AG09319 (cell line): ENCODE measurements at regions not wholly inside any gene's neighbourhood (a gene's known extent, or its start where the extent isn't known, plus 50 kb on each side); places are given as distances from the start of the nearest gene placed in this dataset.

ENCODE experiments used
- DNase-seq: peaks from one replicate; pipeline ENCODE4 v3.0.0-alpha.2; 2010; ENCODE audit warnings: low read depth; ENCODE audit errors: extremely low read depth
- TF ChIP-seq, protein P1 (sequence below): IDR thresholded peaks from 2 replicates; pipeline ENCODE4 v1.5.1; 2011; ENCODE audit warnings: low read depth, mild to moderate bottlenecking, inconsistent platforms, low read length, moderate library complexity

DNA sequence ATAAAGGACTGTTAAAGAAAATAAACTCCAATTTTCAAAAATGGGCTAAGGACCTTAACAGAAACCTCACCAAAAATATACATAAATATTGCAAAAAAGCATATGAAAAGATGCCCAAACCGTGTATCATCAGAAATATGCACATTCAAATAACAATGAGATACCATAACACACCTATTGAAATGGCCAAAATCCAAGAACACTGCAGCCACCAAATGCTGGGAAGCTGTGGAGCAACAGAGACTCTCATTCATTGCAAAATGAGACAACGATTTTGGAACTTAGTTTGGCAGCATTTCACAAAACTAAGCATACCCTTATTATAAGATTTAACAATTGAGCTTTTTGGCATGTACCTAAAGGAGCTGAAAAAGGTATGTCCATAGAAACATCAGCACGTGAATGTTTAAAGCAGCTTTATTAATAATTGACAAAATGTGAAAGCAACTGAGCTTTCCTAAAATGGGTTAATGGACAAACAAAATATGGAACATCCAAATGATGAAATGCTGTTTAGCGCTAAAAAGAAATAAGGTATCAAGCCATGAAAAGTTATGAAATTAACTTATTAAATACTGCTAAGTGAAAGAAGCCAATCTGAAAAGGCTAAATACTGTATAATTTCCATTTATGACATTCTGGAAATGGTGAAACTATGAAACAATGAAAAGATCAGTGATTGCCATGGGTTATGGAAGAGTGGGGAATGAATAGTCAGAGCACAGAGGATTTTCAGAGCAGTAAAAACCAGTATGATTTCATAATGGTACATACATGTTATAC, 592.6 kb upstream of the ADGRB3 start:
- TF ChIP-seq, protein P1, sequence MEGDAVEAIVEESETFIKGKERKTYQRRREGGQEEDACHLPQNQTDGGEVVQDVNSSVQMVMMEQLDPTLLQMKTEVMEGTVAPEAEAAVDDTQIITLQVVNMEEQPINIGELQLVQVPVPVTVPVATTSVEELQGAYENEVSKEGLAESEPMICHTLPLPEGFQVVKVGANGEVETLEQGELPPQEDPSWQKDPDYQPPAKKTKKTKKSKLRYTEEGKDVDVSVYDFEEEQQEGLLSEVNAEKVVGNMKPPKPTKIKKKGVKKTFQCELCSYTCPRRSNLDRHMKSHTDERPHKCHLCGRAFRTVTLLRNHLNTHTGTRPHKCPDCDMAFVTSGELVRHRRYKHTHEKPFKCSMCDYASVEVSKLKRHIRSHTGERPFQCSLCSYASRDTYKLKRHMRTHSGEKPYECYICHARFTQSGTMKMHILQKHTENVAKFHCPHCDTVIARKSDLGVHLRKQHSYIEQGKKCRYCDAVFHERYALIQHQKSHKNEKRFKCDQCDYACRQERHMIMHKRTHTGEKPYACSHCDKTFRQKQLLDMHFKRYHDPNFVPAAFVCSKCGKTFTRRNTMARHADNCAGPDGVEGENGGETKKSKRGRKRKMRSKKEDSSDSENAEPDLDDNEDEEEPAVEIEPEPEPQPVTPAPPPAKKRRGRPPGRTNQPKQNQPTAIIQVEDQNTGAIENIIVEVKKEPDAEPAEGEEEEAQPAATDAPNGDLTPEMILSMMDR: no peak
- no peak for DNase-seq

DNA sequence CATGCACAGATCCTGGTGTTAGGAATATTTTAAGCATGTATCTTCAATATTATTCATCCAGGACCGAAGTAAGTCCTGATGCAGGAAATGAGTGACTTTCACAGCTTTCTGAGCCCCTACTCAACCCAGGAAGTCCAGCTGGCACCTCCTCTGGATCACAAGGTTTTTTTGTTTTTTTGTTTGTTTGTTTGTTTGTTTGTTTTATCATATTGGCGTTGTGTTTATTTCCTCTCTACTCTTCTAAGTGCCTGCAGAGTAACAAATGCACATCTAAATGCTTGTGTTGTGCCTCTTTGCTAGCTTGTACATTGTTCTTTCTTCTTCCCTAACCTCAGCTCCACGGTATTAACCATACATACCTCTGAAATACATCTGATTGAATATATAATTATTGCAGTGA, 594.3 kb upstream of the ADGRB3 start:
- no peak for DNase-seq
- TF ChIP-seq, protein P1: no peak

DNA sequence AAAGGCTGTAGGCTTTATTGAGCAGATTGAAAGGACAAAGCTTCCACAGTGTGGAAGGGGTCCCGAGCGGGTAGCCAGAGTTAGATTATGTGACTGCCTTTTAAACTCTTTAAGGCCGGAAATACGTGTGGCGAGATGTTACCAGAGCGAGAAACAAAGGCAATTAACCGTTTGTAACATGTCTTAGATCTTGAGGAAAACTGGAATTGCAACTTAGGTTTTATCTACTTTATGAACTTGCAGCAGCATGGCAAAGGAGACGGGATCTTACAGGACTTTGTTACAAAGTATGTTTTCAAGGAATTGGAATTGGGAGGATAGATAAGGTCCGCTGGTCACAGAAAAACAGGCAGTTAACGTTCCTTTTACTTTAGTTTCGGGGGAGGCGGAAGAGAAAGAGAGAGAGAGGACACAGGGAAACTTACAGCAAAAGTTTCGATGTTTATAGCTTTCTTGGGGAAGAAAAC, 594.7 kb upstream of the ADGRB3 start:
- TF ChIP-seq, protein P1: no peak

DNA sequence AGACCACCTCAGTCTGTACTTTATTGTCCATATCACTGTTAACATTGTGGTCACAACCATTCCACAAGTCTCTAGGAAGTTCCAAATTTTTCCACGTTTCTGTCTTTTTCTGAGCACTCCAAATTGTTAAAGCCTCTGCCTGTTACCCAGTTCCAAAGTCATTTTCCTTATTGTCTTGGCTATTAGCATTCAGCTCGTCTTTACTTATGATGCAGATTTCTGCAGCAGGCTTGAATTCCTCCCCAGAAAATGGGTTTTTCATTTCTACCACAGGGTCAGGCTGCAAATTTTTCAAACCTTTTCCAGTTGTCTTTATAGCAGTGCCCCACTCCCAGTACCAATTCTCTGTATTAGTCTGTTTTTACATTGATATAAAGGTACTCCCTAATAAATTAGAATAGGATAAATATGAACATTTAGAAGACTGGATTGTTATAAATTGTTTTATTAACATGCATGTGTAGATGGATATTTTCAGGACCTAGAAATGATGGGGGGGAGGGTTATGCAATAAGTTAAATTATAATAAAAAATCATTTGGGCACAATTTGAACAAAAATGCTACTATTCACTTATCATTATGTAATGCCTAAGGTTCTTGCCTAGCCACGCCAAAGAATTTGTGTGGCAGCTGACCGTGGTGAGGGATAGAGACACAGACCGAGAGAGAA, 595.3 kb upstream of the ADGRB3 start:
- no peak for DNase-seq
- TF ChIP-seq, protein P1: no peak

More for the DNA sequence above, 594.7 kb upstream of the ADGRB3 start:
- no peak for DNase-seq

DNA sequence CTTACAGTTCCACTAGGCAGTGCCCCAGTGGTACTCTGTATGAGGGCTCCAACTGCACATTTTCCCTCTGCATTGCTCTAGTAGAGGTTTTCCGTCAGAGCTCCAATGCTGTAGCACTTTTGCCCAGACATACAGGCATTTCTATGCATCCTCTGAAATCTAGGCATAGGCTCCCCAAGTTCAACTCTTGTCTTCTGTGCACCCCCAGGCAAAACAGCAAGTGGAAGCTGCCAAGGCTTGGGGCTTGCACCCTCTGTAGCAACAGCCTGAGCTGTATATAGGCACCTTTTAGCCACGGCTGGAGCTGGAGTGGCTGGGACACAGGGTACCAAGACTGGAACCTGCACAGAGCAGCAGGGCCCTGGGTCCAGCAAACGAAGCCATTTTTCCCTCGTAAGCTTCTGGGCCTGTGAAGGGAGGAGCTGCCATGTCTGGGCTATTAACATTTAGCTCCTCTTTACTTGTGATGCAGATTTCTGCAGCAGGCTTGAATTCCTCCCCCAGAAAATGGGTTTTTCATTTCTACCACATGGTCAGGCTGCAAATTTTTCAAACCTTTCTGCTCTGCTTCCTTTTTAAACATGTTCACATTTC, 596.2 kb upstream of the ADGRB3 start:
- no peak for DNase-seq
- TF ChIP-seq, protein P1: no peak

DNA sequence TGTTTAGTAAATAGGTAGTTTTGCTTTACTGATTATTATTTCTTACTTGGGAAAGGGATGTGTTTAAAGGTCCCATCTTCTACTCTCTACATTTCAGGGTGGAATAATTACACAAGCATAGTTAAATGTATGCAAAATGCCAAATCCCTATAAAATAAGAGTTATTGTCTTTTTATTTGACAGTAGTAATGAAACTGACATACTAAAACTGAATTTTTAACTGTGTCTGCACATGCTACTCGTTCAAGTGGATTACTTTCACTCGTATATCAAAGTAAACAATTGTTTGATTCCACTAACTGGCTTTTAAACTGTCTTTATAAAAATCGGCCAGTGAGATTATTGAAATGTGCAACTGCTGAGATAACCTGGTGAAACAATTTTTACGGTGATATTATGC, 602.9 kb upstream of the ADGRB3 start:
- TF ChIP-seq, protein P1: no peak
- DNase-seq: no peak

DNA sequence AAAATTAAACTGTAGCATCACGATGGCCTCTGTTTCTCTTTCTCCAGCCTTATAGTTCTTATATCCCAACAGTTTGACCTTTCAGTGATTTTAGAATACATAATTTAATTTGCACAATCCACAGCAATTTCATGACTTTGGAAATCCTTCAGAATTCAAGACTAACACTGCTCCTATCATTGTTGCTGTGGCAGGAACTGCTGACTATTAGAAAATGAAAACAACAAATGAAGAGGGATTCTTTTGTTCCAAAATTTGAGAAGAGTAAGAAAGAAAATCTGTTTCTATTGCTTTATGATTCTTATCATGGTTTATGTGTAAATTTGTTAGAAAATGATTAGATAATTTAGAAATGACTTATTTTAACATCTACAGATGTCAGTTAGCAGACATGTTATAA, 604.0 kb upstream of the ADGRB3 start:
- TF ChIP-seq, protein P1: no peak
- DNase-seq: no peak
